GM23338 (cell line): ENCODE measurements at regions not wholly inside any gene's neighbourhood (a gene's known extent, or its start where the extent isn't known, plus 50 kb on each side); places are given as distances from the start of the nearest gene placed in this dataset.
"Not testable (repeated sequence)": the region's sequence is repeated elsewhere in the genome, so short reads cannot be mapped to it uniquely, and the experiment has no call there.

Experiments used
- ATAC-seq: fragments of 200-7000 bp; cut with Tn5 transposase; 3 replicates; pipeline ENCODE4 v1.9.1; 2020
- DNase-seq: peaks from one replicate; pipeline ENCODE4 v3.0.0-alpha.2; 2015; ENCODE audit warnings: low spot score
- H2AFZ ChIP-seq: fragments of 200-600 bp; sonication (generic); 2 replicates; pipeline ENCODE4 v1.8.0; 2016; ENCODE audit warnings: antibody characterized with exemption, mild to moderate bottlenecking, moderate library complexity
- H3F3A ChIP-seq: fragments of 200-600 bp; sonication (generic); replicated peaks from 2 replicates; pipeline ENCODE4 v1.8.0; 2017; ENCODE audit warnings: antibody characterized with exemption, mixed run types, low read depth
- H3K27ac ChIP-seq: fragments of 200-600 bp; sonication (generic); 2 replicates; pipeline ENCODE4 v1.6.1; 2016; ENCODE audit warnings: low read depth
- H3K27me3 ChIP-seq: fragments of 200-600 bp; sonication (generic); 2 replicates; pipeline ENCODE4 v1.8.0; 2016; ENCODE audit warnings: mild to moderate bottlenecking, mixed run types, moderate library complexity; ENCODE audit not compliant: insufficient read depth
- H3K36me3 ChIP-seq: fragments of 200-600 bp; sonication (generic); 2 replicates; pipeline ENCODE4 v1.8.0; 2016; ENCODE audit warnings: mild to moderate bottlenecking; ENCODE audit not compliant: insufficient read depth
- H3K4me1 ChIP-seq: fragments of 200-600 bp; sonication (generic); 2 replicates; pipeline ENCODE4 v1.8.0; 2016; ENCODE audit warnings: mild to moderate bottlenecking, moderate library complexity; ENCODE audit not compliant: insufficient read depth
- H3K4me2 ChIP-seq: fragments of 200-600 bp; sonication (generic); 2 replicates; pipeline ENCODE4 v1.7.1; 2017; ENCODE audit warnings: mixed run types
- H3K4me3 ChIP-seq: fragments of 200-600 bp; sonication (generic); 2 replicates; pipeline ENCODE4 v1.6.1; 2016; ENCODE audit warnings: mixed run types
- H3K79me2 ChIP-seq: fragments of 200-600 bp; sonication (generic); replicated peaks from 2 replicates; pipeline ENCODE4 v1.8.0; 2017; ENCODE audit warnings: mild to moderate bottlenecking; ENCODE audit not compliant: insufficient read depth
- H3K9me2 ChIP-seq: fragments of 200-600 bp; sonication (generic); 2 replicates; pipeline ENCODE4 v1.8.0; 2017; ENCODE audit not compliant: insufficient read depth
- H4K20me1 ChIP-seq: fragments of 200-600 bp; sonication (generic); replicated peaks from 2 replicates; pipeline ENCODE4 v1.8.0; 2017; ENCODE audit warnings: mild to moderate bottlenecking; ENCODE audit not compliant: insufficient read depth
- H3K27ac Mint-ChIP-seq: 2 replicates; pipeline ENCODE4 v1.8.0; 2020; ENCODE audit warnings: inconsistent platforms, mild to moderate bottlenecking, moderate library complexity, mixed read lengths
- H3K27me3 Mint-ChIP-seq: 3 replicates; pipeline ENCODE4 v1.8.0; 2022; ENCODE audit warnings: low read depth, mild to moderate bottlenecking, moderate library complexity, mixed read lengths, inconsistent platforms; ENCODE audit not compliant: insufficient read depth, poor library complexity
- H3K36me3 Mint-ChIP-seq: 3 replicates; pipeline ENCODE4 v1.8.0; 2021; ENCODE audit warnings: low read depth, mild to moderate bottlenecking, inconsistent platforms, moderate library complexity, mixed read lengths
- H3K4me1 Mint-ChIP-seq: 3 replicates; pipeline ENCODE4 v1.8.0; 2020; ENCODE audit warnings: mild to moderate bottlenecking, inconsistent platforms, mixed read lengths
- H3K4me3 Mint-ChIP-seq: 3 replicates; pipeline ENCODE4 v1.8.0; 2021; ENCODE audit warnings: moderate library complexity, mild to moderate bottlenecking, inconsistent platforms, mixed read lengths
- H3K9me3 Mint-ChIP-seq: 3 replicates; pipeline ENCODE4 v1.8.0; 2020; ENCODE audit warnings: moderate library complexity, mild to moderate bottlenecking, inconsistent platforms, mixed read lengths
- ZNF331 ChIP-seq: fragments of 250-450 bp; sonication (Bioruptor Pico); IDR thresholded peaks from 2 replicates; pipeline ENCODE4 v1.5.0; 2020; ENCODE audit warnings: low read depth, mild to moderate bottlenecking, moderate library complexity
- TF ChIP-seq, protein P1 (sequence below): fragments of 250-450 bp; sonication (Bioruptor Pico); IDR thresholded peaks from 2 replicates; pipeline ENCODE4 v1.5.0; 2020; ENCODE audit warnings: mild to moderate bottlenecking, moderate library complexity
- TF ChIP-seq, protein P2 (sequence below): IDR thresholded peaks from 2 replicates; pipeline ENCODE4 v1.6.1; 2016; ENCODE audit warnings: antibody characterized with exemption

DNA sequence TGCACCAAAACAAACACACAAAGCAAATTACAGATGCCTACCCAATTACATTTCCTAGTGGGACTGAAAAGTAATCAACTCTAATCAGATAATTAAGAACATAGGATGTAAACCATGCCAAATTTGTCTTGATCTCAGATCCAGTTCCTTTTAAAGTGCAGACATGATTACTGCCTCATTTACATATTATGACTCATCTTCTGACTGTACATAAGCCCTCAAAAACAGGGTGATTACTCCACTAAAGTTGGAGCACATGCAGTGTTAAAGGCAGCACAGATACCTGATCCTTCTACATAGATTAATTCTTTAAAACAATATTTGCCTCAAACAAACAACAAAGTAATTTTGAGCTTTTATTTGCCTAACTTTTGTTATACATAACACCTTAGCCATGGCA, 337.2 kb downstream of the RPS29 start:
- no peak overlapping the region for H2AFZ ChIP-seq
- H3K4me1 Mint-ChIP-seq: no peaks in the 10 kb centered on the region; the same call in 2 of the 3 replicates
- H3K4me1 ChIP-seq: no peaks in the 10 kb centered on the region; the same call in 1 of the 2 replicates
- no peak overlapping the region for H3K27ac ChIP-seq
- no peak overlapping the region for H3K4me2 ChIP-seq
- H3K27ac Mint-ChIP-seq: no peak overlapping the region
- H4K20me1 ChIP-seq: no peaks in the 10 kb centered on the region
- no peak overlapping the region for H3K4me3 ChIP-seq
- ATAC-seq (no peak), DNase-seq (no peak)
- H3K36me3 ChIP-seq: no peaks in the 10 kb centered on the region
- H3K9me2 ChIP-seq: peaks cover 16% of the 10 kb centered on the region
- H3K79me2 ChIP-seq: no peaks in the 10 kb centered on the region
- H3F3A ChIP-seq: no peaks in the 10 kb centered on the region
- TF ChIP-seq, protein P1, sequence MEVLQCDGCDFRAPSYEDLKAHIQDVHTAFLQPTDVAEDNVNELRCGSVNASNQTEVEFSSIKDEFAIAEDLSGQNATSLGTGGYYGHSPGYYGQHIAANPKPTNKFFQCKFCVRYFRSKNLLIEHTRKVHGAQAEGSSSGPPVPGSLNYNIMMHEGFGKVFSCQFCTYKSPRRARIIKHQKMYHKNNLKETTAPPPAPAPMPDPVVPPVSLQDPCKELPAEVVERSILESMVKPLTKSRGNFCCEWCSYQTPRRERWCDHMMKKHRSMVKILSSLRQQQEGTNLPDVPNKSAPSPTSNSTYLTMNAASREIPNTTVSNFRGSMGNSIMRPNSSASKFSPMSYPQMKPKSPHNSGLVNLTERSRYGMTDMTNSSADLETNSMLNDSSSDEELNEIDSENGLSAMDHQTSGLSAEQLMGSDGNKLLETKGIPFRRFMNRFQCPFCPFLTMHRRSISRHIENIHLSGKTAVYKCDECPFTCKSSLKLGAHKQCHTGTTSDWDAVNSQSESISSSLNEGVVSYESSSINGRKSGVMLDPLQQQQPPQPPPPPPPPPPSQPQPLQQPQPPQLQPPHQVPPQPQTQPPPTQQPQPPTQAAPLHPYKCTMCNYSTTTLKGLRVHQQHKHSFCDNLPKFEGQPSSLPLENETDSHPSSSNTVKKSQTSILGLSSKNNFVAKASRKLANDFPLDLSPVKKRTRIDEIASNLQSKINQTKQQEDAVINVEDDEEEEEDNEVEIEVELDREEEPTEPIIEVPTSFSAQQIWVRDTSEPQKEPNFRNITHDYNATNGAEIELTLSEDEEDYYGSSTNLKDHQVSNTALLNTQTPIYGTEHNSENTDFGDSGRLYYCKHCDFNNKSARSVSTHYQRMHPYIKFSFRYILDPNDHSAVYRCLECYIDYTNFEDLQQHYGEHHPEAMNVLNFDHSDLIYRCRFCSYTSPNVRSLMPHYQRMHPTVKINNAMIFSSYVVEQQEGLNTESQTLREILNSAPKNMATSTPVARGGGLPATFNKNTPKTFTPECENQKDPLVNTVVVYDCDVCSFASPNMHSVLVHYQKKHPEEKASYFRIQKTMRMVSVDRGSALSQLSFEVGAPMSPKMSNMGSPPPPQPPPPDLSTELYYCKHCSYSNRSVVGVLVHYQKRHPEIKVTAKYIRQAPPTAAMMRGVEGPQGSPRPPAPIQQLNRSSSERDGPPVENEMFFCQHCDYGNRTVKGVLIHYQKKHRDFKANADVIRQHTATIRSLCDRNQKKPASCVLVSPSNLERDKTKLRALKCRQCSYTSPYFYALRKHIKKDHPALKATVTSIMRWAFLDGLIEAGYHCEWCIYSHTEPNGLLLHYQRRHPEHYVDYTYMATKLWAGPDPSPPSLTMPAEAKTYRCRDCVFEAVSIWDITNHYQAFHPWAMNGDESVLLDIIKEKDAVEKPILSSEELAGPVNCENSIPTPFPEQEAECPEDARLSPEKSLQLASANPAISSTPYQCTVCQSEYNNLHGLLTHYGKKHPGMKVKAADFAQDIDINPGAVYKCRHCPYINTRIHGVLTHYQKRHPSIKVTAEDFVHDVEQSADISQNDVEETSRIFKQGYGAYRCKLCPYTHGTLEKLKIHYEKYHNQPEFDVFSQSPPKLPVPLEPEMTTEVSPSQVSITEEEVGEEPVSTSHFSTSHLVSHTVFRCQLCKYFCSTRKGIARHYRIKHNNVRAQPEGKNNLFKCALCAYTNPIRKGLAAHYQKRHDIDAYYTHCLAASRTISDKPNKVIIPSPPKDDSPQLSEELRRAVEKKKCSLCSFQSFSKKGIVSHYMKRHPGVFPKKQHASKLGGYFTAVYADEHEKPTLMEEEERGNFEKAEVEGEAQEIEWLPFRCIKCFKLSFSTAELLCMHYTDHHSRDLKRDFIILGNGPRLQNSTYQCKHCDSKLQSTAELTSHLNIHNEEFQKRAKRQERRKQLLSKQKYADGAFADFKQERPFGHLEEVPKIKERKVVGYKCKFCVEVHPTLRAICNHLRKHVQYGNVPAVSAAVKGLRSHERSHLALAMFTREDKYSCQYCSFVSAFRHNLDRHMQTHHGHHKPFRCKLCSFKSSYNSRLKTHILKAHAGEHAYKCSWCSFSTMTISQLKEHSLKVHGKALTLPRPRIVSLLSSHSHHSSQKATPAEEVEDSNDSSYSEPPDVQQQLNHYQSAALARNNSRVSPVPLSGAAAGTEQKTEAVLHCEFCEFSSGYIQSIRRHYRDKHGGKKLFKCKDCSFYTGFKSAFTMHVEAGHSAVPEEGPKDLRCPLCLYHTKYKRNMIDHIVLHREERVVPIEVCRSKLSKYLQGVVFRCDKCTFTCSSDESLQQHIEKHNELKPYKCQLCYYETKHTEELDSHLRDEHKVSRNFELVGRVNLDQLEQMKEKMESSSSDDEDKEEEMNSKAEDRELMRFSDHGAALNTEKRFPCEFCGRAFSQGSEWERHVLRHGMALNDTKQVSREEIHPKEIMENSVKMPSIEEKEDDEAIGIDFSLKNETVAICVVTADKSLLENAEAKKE: no peak
- TF ChIP-seq, protein P2, sequence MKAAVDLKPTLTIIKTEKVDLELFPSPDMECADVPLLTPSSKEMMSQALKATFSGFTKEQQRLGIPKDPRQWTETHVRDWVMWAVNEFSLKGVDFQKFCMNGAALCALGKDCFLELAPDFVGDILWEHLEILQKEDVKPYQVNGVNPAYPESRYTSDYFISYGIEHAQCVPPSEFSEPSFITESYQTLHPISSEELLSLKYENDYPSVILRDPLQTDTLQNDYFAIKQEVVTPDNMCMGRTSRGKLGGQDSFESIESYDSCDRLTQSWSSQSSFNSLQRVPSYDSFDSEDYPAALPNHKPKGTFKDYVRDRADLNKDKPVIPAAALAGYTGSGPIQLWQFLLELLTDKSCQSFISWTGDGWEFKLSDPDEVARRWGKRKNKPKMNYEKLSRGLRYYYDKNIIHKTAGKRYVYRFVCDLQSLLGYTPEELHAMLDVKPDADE: no peak
- TF ChIP-seq ZNF331 (CRISPR knock-in tag): no peak
- H3K9me3 Mint-ChIP-seq: 0 out of 3 replicates have a peak, but pooled peaks cover 3% of the 10 kb centered on the region
- H3K36me3 Mint-ChIP-seq: no peaks in the 10 kb centered on the region
- H3K27me3 Mint-ChIP-seq: peaks cover 2% of the 10 kb centered on the region
- no peaks in the 10 kb centered on the region for H3K27me3 ChIP-seq
- no peak overlapping the region for H3K4me3 Mint-ChIP-seq

GRCh38 chr14:49243777-49244176, 342.4 kb downstream of the RPS29 start:
- not testable (repeated sequence) for H3K79me2 ChIP-seq, H3K27ac ChIP-seq, DNase-seq, H3K27ac Mint-ChIP-seq, H3F3A ChIP-seq, H4K20me1 ChIP-seq, H3K4me3 ChIP-seq, H3K27me3 ChIP-seq, H3K27me3 Mint-ChIP-seq, H3K4me1 ChIP-seq, ATAC-seq, H3K36me3 Mint-ChIP-seq, H3K9me3 Mint-ChIP-seq, H2AFZ ChIP-seq, H3K9me2 ChIP-seq, H3K4me2 ChIP-seq, H3K4me1 Mint-ChIP-seq, H3K4me3 Mint-ChIP-seq, H3K36me3 ChIP-seq
